GM19372 (cell line): ENCODE measurements at regions not wholly inside any gene's neighbourhood (a gene's known extent, or its start where the extent isn't known, plus 50 kb on each side); places are given as distances from the start of the nearest gene placed in this dataset.
"Not testable (repeated sequence)": the region's sequence is repeated elsewhere in the genome, so short reads cannot be mapped to it uniquely, and the experiment has no call there.

Experiments
- ATAC-seq: cut with Tn5 transposase; IDR thresholded peaks from one replicate; pipeline ENCODE4 v1.9.1; 2021; ENCODE audit warnings: mild to moderate bottlenecking, low read depth, moderate library complexity; ENCODE audit not compliant: unreplicated experiment

DNA sequence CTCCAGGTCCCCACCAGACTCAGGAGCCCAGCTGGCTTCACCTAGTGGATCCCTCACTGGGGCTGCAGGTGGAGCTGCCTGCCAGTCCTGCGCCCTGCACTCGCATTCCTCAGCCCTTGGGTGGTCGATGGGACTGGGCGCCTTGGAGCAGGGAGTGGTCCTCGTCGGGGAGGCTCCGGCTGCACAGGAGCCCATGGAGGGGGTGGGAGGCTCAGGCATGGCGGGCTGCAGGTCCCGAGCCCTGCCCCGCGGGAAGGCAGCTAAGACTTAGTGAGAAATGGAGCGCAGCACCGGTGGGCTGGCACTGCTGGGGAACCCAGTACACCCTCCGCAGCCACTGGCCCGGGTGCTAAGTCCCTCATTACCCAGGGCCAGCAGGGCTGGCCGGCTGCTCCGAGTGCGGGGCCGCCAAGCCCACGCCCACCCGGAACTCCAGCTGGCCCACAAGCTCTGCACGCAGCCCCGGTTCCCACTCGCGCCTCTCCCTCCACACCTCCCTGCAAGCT lies 203.4 kb downstream of the DSC3 start:
- ATAC-seq = not testable (repeated sequence)

- ATAC-seq = no peak
Measured at GRCh38 chr18:30828700-30829099, 213.8 kb downstream of the DSC3 start.

- ATAC-seq = no peak
Measured at GRCh38 chr18:30819619-30820018, 222.9 kb downstream of the DSC3 start.

- ATAC-seq = no peak
Measured at GRCh38 chr18:30814446-30814845, 228.1 kb downstream of the DSC3 start.

DNA sequence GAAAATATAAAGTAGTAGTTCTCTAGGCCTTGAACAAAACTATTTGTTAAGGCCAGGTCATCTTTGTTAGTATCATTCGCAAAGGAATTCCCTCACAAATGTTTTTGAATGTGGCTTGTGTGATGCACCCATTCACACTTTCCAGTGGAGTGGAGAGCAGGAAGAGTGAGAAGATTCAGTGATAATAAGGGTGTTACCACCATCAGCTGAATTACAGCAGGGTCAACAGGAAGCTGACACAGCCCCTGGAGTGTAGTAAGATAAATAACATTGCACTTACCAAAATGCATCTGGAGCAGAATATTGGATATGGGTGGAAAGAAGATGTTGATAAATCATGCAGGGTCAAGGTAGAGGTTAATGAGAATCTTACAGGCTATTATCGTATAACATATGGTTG lies 231.0 kb downstream of the DSC3 start:
- no peak for ATAC-seq

- no peak for ATAC-seq
Measured at GRCh38 chr18:30810580-30810979, 232.0 kb downstream of the DSC3 start.

DNA sequence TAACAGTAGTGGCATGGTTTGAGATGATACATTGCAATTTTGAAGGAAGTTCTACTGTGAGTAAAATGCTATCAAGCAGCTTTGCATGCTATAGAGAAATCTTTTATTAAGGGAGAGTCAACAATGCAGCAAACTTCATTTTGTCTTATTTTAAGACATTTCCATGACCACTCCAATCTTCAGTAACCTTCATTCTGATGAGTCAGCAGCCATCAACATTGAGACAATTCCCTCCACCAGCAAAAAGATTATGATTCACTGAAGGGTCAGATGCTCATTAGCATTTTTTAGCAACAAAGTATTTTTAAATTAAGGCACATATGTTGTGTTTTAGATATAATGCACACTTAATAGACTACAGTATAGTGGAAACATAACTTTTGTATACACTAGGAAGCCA lies 235.7 kb downstream of the DSC3 start:
- no peak for ATAC-seq

DNA sequence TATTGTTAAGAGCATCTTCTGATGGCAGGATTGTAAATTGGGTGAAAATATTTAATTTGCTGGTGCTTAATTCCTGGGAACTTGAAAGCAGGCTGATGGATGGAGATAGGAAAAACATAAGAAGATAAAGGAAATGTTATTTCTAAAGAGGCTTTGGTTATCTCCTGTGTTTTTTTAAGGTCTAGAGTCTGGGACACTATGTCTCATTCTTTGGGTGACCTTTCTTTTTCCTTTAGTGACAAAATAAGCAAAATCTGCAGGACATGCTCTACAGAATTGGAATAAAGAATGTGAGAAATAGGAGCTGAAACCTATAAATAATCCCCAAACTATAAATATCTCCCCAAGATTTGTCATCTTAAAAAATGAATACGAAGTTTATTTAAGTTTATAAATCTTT lies 241.7 kb downstream of the DSC3 start:
- ATAC-seq = no peak

- ATAC-seq = no peak
Measured at GRCh38 chr18:30792051-30792450, 250.5 kb downstream of the DSC3 start.

GRCh38 chr18:30788411-30788991 lies 254.0 kb downstream of the DSC3 start:
- not testable (repeated sequence) for ATAC-seq

GRCh38 chr18:30787410-30787809 lies 255.1 kb downstream of the DSC3 start:
- no peak for ATAC-seq

DNA sequence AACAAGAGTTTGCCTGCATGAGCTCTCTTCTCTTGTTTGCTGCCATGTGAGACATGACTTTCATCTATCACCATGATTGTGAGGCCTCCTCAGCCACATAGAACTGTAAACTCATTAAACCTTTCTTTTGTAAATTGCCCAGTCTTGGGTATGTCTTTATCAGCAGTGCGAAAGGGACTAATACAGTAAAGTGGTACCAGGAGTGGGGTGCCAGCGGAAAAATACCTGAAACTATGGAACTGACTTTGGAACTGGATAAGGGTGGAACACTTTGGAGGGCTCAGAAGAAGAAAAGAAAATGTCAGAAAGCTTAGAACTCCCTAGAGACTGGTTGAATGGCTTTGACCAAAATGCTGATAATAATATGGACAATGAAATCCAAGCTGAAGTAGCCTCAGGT lies 260.9 kb downstream of the DSC3 start:
- no peak for ATAC-seq

DNA sequence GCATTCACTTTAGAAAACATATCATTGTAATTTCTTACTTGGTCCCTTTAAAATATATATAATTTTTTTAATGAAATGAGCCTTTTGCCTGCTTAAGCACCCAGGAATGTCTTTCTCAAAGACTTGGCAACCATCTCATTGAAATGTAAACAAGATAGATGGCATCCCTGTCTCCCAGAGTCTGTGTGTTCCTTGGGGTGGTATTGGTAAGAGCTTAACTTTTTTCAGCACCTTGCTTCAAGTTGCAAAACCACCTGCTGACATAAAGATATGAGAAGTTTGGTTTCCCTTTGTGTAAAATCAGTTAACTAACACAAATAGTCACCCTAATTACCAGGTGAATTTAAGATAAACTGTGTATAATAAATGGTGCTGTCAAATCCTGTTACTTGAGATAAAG lies 266.9 kb downstream of the DSC3 start:
- ATAC-seq = no peak

- not testable (repeated sequence) for ATAC-seq
Measured at GRCh38 chr18:30772170-30772569, 270.4 kb downstream of the DSC3 start.

GRCh38 chr18:30766053-30766452 lies 276.5 kb downstream of the DSC3 start:
- ATAC-seq = no peak

DNA sequence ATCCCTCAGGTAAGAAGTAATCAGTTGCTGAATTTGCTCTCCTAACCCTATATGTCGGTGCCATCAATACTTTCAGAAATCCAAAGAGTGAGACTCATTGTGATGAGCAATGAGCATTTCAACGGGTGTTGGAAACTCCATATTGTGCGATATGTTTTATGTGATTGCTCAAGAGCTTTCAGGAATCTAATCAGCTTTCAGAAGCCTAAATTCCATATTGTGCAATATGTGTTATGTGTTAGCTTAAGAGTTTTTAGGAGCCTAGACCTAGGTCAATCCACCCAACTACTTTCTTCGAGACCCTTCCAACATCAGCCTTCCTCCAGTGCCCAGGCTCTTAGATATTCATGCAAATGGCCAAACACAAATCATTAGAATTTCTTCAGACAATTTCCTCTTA lies 277.3 kb downstream of the DSC3 start:
- ATAC-seq = no peak

GRCh38 chr18:30763902-30764350 lies 278.6 kb downstream of the DSC3 start:
- ATAC-seq = no peak

DNA sequence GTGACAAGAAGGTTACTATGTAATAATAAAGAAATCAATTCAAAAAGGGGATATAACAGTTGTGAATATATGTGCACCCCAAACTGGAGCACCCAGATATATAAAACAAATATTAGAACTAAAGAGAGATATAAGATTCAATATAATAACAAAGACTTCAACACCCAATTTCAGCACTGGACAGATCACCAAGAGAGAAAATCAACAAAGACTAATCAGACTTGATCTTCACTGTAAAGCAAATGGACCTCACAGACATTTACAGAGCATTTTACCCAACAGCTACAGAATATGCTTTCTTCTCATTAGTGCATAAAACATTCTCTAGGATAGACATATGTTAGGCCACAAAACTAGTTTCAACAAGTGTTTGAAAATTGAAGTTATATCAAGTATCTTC lies 287.7 kb downstream of the DSC3 start:
- no peak for ATAC-seq

DNA sequence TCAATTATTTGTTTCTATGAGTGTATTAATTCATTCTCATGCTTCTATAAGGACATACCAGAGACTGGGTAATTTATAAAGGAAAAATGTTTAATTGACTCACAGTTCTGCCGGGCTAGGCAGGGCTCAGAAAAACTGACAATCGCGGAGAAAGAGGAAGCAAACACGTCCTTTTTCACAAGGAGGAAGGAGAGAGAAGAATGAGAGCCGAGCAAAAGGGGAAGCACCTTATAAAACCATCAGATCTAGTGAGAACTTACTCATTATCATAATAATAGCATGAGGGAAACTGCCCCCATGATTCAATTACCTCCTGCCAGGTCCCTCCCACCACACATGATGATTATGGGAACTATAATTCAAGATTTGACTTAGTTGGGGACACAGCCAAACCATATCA lies 294.0 kb downstream of the DSC3 start:
- ATAC-seq = no peak

DNA sequence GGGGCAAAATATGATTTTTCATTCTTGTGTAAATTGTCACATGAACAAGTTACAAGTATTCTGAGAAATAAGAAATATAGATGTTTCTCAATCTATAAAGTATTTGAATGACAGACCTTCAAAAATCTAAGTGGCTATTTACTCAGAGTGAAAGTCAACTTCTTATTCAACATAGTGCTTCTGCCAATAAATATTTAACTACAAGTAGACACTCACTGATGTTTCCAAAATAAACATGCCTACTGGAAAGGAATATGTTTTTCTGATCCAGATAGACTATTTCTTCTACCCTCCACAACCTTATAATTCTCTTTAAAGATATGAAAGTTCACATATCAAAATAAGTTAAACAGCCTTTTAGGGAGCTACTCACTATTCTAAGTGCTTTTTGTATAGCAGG lies 296.3 kb downstream of the DSC3 start:
- ATAC-seq = no peak

- ATAC-seq = no peak
Measured at GRCh38 chr18:30743033-30743432, 299.5 kb downstream of the DSC3 start.

GRCh38 chr18:30730915-30731314 lies 311.6 kb downstream of the DSC3 start:
- ATAC-seq = no peak

GRCh38 chr18:30727849-30728248 lies 314.7 kb downstream of the DSC3 start:
- ATAC-seq = no peak
